HL-60 (cell line): ENCODE measurements at regions not wholly inside any gene's neighbourhood (a gene's known extent, or its start where the extent isn't known, plus 50 kb on each side); places are given as distances from the start of the nearest gene placed in this dataset.

Experiments
- CTCF ChIP-seq: IDR thresholded peaks from one replicate; pipeline ENCODE4 v1.5.1; 2011; ENCODE audit warnings: low read length, control low read depth, inconsistent platforms; ENCODE audit not compliant: insufficient read depth
- GABPA ChIP-seq: IDR thresholded peaks from 2 replicates; pipeline ENCODE4 v1.6.1; 2012; ENCODE audit warnings: low read depth

GRCh38 chr22:27605390-27605789 lies 196.2 kb downstream of the MN1 start:
- TF ChIP-seq CTCF (no peak), GABPA (no peak)
